ENCODE measurements at regions not wholly inside any gene's neighbourhood (a gene's known extent, or its start where the extent isn't known, plus 50 kb on each side); places are given as distances from the start of the nearest gene placed in this dataset.

- FAIRE-seq (no peak), DNase-seq (ENCODE audit: low spot score) (no peak), ATAC-seq (no peak)
- no peaks in the 10 kb centered on the region; a peak in 1 of 5 replicates for H3K27me3 ChIP-seq (ENCODE audit: control insufficient read depth in 1 of 2, insufficient read depth in 2 of 2, low read length in 2 of 2)
- intact Hi-C loops (cut with micrococcal nuclease; ENCODE audit: unreplicated experiment) (no loop called here), in situ Hi-C loops (cut with HindIII; ENCODE audit: extremely low pct_ligation_motif_present, low pct_unique_long_range_greater_than_20kb) (no loop called here)
- H3K36me3 ChIP-seq (replicated peaks in 1 of 2; ENCODE audit: control insufficient read depth in 1 of 2, insufficient read depth in 2 of 2, low read length in 2 of 2), result no peaks in the 10 kb centered on the region
- 1% methylated on average over 3 of the region's 3 CpGs for WGBS (ENCODE audit: low lambda C conversion rate)
- CTCF ChIA-PET (ENCODE audit: low intra/inter-chr PET ratio, low total read pairs), result no interaction called here
- H3K4me2 ChIP-seq (ENCODE audit: low read depth, low read length), result no peak overlapping the region
- no peaks in the 10 kb centered on the region for H3K4me1 ChIP-seq (ENCODE audit: insufficient read depth, low read length)
- no peaks in the 10 kb centered on the region for H3K9me3 ChIP-seq (ENCODE audit: low read length)
- no peak overlapping the region for H2AFZ ChIP-seq (ENCODE audit: low read length)
- POLR2A ChIA-PET, result no interaction called here
- no peak overlapping the region for H3K4me3 ChIP-seq (replicated peaks in 1 of 3; ENCODE audit: insufficient read depth in 1 of 3, low read depth in 2 of 3, low read length in 3 of 3)
- BruUV-seq (replicated peaks), result no TSS peak
- no peaks in the 10 kb centered on the region for H3K79me2 ChIP-seq (ENCODE audit: insufficient read depth, low read length)
- H4K20me1 ChIP-seq (ENCODE audit: insufficient read depth, low read length), result no peaks in the 10 kb centered on the region
- H3K9ac ChIP-seq (ENCODE audit: insufficient read depth, low read depth, low read length), result no peak overlapping the region
- no peak for TF ChIP-seq ZNF496 (CRISPR knock-in tag; IDR thresholded peaks at IDR 0.05; ENCODE audit: insufficient replicate concordance)
- no peak overlapping the region for H3K27ac ChIP-seq (ENCODE audit: extremely low read length, insufficient read depth, low read length)
Observed at GRCh38 chr1:186754542-186755145, 74.1 kb upstream of the PLA2G4A start.

- FAIRE-seq (no peak), ATAC-seq (no peak), DNase-seq (ENCODE audit: low spot score) (no peak)
- no peak overlapping the region for H3K9ac ChIP-seq (ENCODE audit: insufficient read depth, low read depth, low read length)
- H2AFZ ChIP-seq (ENCODE audit: low read length), result no peak overlapping the region
- H3K4me1 ChIP-seq (ENCODE audit: insufficient read depth, low read length), result no peaks in the 10 kb centered on the region
- peaks cover 5% of the 10 kb centered on the region; the same call in 1 of the 2 replicates for H3K9me3 ChIP-seq (ENCODE audit: low read length)
- no TSS peak for BruUV-seq (replicated peaks)
- no peaks in the 10 kb centered on the region for H3K36me3 ChIP-seq (replicated peaks in 1 of 2; ENCODE audit: control insufficient read depth in 1 of 2, insufficient read depth in 2 of 2, low read length in 2 of 2)
- TF ChIP-seq THAP8 (CRISPR knock-in tag; IDR thresholded peaks at IDR 0.05; ENCODE audit: borderline replicate concordance), result no peak
- no peak for TF ChIP-seq ZNF781 (CRISPR knock-in tag; IDR thresholded peaks at IDR 0.05; ENCODE audit: borderline replicate concordance, not compliant biosample characterization)
- TF ChIP-seq ZNF678 (CRISPR knock-in tag; IDR thresholded peaks at IDR 0.05), result no peak
- TF ChIP-seq ZEB1 (IDR thresholded peaks at IDR 0.05; ENCODE audit: insufficient replicate concordance, low read depth), result no peak
- no peak for TF ChIP-seq SNRNP70 (IDR thresholded peaks at IDR 0.05; ENCODE audit: low read depth, low read length)
- no peak for TF ChIP-seq KLF16 (CRISPR knock-in tag; IDR thresholded peaks at IDR 0.05)
- TF ChIP-seq SMAD3 (CRISPR knock-in tag; IDR thresholded peaks at IDR 0.05), result no peak
- in situ Hi-C loops (cut with HindIII; ENCODE audit: extremely low pct_ligation_motif_present, low pct_unique_long_range_greater_than_20kb), result no loop called here
- H3K27ac ChIP-seq (ENCODE audit: extremely low read length, insufficient read depth, low read length), result no peak overlapping the region
- 29% methylated on average over 4 of the region's 4 CpGs for WGBS (ENCODE audit: low lambda C conversion rate)
- H3K4me2 ChIP-seq (ENCODE audit: low read depth, low read length), result no peak overlapping the region
- no peaks in the 10 kb centered on the region for H3K79me2 ChIP-seq (ENCODE audit: insufficient read depth, low read length)
- no peak overlapping the region for H3K4me3 ChIP-seq (replicated peaks in 1 of 3; ENCODE audit: insufficient read depth in 1 of 3, low read depth in 2 of 3, low read length in 3 of 3)
- H3K27me3 ChIP-seq (ENCODE audit: control insufficient read depth in 1 of 2, insufficient read depth in 2 of 2, low read length in 2 of 2), result no peaks in the 10 kb centered on the region; a peak in 1 of 5 replicates
- no peaks in the 10 kb centered on the region for H4K20me1 ChIP-seq (ENCODE audit: insufficient read depth, low read length)
- CTCF ChIA-PET (ENCODE audit: low intra/inter-chr PET ratio, low total read pairs), result no interaction called here
- POLR2A ChIA-PET, result no interaction called here
- intact Hi-C loops (cut with micrococcal nuclease; ENCODE audit: unreplicated experiment), result no loop called here
Observed at GRCh38 chr1:186753241-186753640, 73.0 kb upstream of the PTGS2 start.
